SK-N-SH (cell line): ENCODE measurements at regions not wholly inside any gene's neighbourhood (a gene's known extent, or its start where the extent isn't known, plus 50 kb on each side); places are given as distances from the start of the nearest gene placed in this dataset.

ENCODE experiments used
- CTCF ChIA-PET: fragments of 300-600, 350-600 bp; formaldehyde crosslinking; extraction: SDS; loops from one replicate; lab custom pipeline; 2021; lab: Yijun Ruan, JAX
- POLR2A ChIA-PET: fragments of 350-600 bp; sonication (Branson Sonifier 250); formaldehyde crosslinking; extraction: SDS; loops from one replicate; lab custom pipeline; 2020; ENCODE audit warnings: antibody characterized with exemption, inconsistent platforms; lab: Yijun Ruan, JAX
- DNase-seq: peaks from one replicate; pipeline ENCODE4 v3.0.0; 2012
- H2AFZ ChIP-seq: fragments of 200-600 bp; sonication (generic); 2 replicates; pipeline ENCODE4 v1.8.1; 2016; ENCODE audit warnings: antibody characterized with exemption, mild to moderate bottlenecking, low read depth
- H3F3A ChIP-seq: fragments of 200-600 bp; sonication (generic); replicated peaks from 2 replicates; pipeline ENCODE3; 2016; ENCODE audit warnings: antibody characterized with exemption, mild to moderate bottlenecking; ENCODE audit not compliant: insufficient read depth
- H3K27ac ChIP-seq, 2 experiments: fragments of 200-500 bp in 1 of 2; fragments of 200-600 bp in 1 of 2; sonication (Bioruptor generic) in 1 of 2; sonication (generic), shearing (Covaris generic) in 1 of 2; 2 replicates each; pipeline versions ENCODE4 v1.5.1 to v1.6.1; 2014 to 2016; ENCODE audit warnings: low read depth in 2 of 2, inconsistent platforms in 1 of 2, low read length in 1 of 2, mild to moderate bottlenecking in 1 of 2, mixed read lengths in 1 of 2
- H3K27me3 ChIP-seq: fragments of 200-600 bp; sonication (generic), shearing (Covaris generic); 2 replicates; pipeline ENCODE4 v1.6.1; 2016; ENCODE audit warnings: mixed run types; ENCODE audit not compliant: insufficient read depth
- H3K36me3 ChIP-seq, 2 experiments: fragments of 200-500 bp in 1 of 2; fragments of 200-600 bp in 1 of 2; sonication (Bioruptor generic) in 1 of 2; sonication (generic) in 1 of 2; replicated peaks in 1 of 2; 2 replicates each; pipeline versions ENCODE3 to v1.5.1; 2014 to 2016; ENCODE audit warnings: low read length in 1 of 2, mild to moderate bottlenecking in 1 of 2; ENCODE audit not compliant: insufficient read depth in 2 of 2, control insufficient read depth in 1 of 2
- H3K4me1 ChIP-seq, 2 experiments: fragments of 200-500 bp in 1 of 2; fragments of 200-600 bp in 1 of 2; sonication (Bioruptor generic) in 1 of 2; sonication (generic), shearing (Covaris generic) in 1 of 2; 2 replicates each; pipeline versions ENCODE4 v1.5.1 to v1.6.1; 2014 to 2016; ENCODE audit warnings: low read depth in 1 of 2, low read length in 1 of 2, mixed run types in 1 of 2; ENCODE audit not compliant: insufficient read depth in 2 of 2, control insufficient read depth in 1 of 2
- H3K4me2 ChIP-seq: fragments of 200-600 bp; sonication (generic), shearing (Covaris generic); 2 replicates; pipeline ENCODE4 v1.6.1; 2017; ENCODE audit warnings: mixed run types
- H3K4me3 ChIP-seq, 2 experiments: fragments of 200-500 bp in 1 of 2; fragments of 200-600 bp in 1 of 2; sonication (Bioruptor generic) in 1 of 2; sonication (generic), shearing (Covaris generic) in 1 of 2; 2 replicates each; pipeline versions ENCODE4 v1.5.1 to v1.8.1; 2014 to 2016; ENCODE audit warnings: low read depth in 2 of 2, inconsistent platforms in 1 of 2, low read length in 1 of 2, mild to moderate bottlenecking in 1 of 2, mixed read lengths in 1 of 2, moderate library complexity in 1 of 2
- H3K79me2 ChIP-seq: fragments of 200-600 bp; sonication (generic); 2 replicates; pipeline ENCODE4 v1.8.1; 2017; ENCODE audit warnings: mild to moderate bottlenecking; ENCODE audit not compliant: insufficient read depth
- H3K9ac ChIP-seq: fragments of 200-600 bp; sonication (generic); 2 replicates; pipeline ENCODE4 v1.6.1; 2017; ENCODE audit warnings: mixed run types
- H3K9me2 ChIP-seq: fragments of 200-600 bp; sonication (generic); 2 replicates; pipeline ENCODE4 v1.6.1; 2017; ENCODE audit warnings: mixed run types
- H3K9me3 ChIP-seq: fragments of 200-600 bp; sonication (generic); 2 replicates; pipeline ENCODE4 v1.6.1; 2017; ENCODE audit warnings: mixed run types, mild to moderate bottlenecking, moderate library complexity
- H4K20me1 ChIP-seq: fragments of 200-600 bp; sonication (generic); 2 replicates; pipeline ENCODE4 v1.6.1; 2017; ENCODE audit warnings: mild to moderate bottlenecking, mixed run types; ENCODE audit not compliant: insufficient read depth
- ELF1 ChIP-seq: IDR thresholded peaks from 2 replicates; pipeline ENCODE4 v1.4.0; 2012
- FOXM1 ChIP-seq: IDR thresholded peaks from 2 replicates; pipeline ENCODE4 v1.4.0; 2012; ENCODE audit warnings: low read depth, mild to moderate bottlenecking
- GATA2 ChIP-seq: sonication (generic); formaldehyde crosslinking; IDR thresholded peaks from 2 replicates; pipeline ENCODE4 v1.5.0; 2020; ENCODE audit warnings: mild to moderate bottlenecking, missing genetic modification reagents
- IRF3 ChIP-seq: fragments of 150-350 bp; IDR thresholded peaks from 2 replicates; pipeline ENCODE4 v1.6.1; 2016; ENCODE audit warnings: mild to moderate bottlenecking, low read depth, low read length
- JUND ChIP-seq: IDR thresholded peaks from 2 replicates; pipeline ENCODE4 v1.4.0; 2012
- NFIC ChIP-seq: IDR thresholded peaks from 2 replicates; pipeline ENCODE4 v1.4.0; 2012; ENCODE audit warnings: borderline replicate concordance
- POLR2AphosphoS5 ChIP-seq: IDR thresholded peaks from 2 replicates; pipeline ENCODE4 v1.6.1; 2012; ENCODE audit warnings: low read depth, low read length
- REST ChIP-seq: IDR thresholded peaks from 2 replicates; pipeline ENCODE4 v1.6.1; 2012; ENCODE audit warnings: mild to moderate bottlenecking, low read depth, low read length, moderate library complexity
- USF1 ChIP-seq: IDR thresholded peaks from 2 replicates; pipeline ENCODE4 v1.4.0; 2012; ENCODE audit warnings: low read depth, borderline replicate concordance
- USF2 ChIP-seq: fragments of 150-350 bp; IDR thresholded peaks from 2 replicates; pipeline ENCODE4 v1.6.1; 2017; ENCODE audit warnings: antibody characterized with exemption, low read length, low read depth, borderline replicate concordance
- YY1 ChIP-seq: IDR thresholded peaks from 2 replicates; pipeline ENCODE4 v1.4.0; 2012; ENCODE audit warnings: low read depth, mild to moderate bottlenecking
- ZBTB33 ChIP-seq: IDR thresholded peaks from 2 replicates; pipeline ENCODE4 v1.4.0; 2012; ENCODE audit warnings: low read depth, borderline replicate concordance
- WGBS: methylation state at CpG from one replicate; pipeline ENCODE4 v1.1.6; 2017; ENCODE audit warnings: low lambda C conversion rate; 5-methylcytosine and 5-hydroxymethylcytosine counted together

GRCh38 chr2:187854801-187855200 lies 300.6 kb upstream of the TFPI start:
- Histone ChIP-seq H3K4me1 (peaks cover 5 to 8% of the 10 kb centered on the region in 2 experiments; a peak in 2 of 4 replicates), H3K9me2 (no peaks in the 10 kb centered on the region), H3K9me3 (no peaks in the 10 kb centered on the region), H3K4me3 (no peak overlapping the region), H3K27ac (no peak overlapping the region), H3K4me2 (no peak overlapping the region), H4K20me1 (no peaks in the 10 kb centered on the region), H2AFZ (no peak overlapping the region), H3K79me2 (no peaks in the 10 kb centered on the region), H3F3A (no peaks in the 10 kb centered on the region), H3K27me3 (no peaks in the 10 kb centered on the region), H3K9ac (no peak overlapping the region), H3K36me3 (no peaks in the 10 kb centered on the region)
- ChIA-PET CTCF (interaction anchor here (0.8 to 1.1 kb wide), 3 partner anchors 10 to 439 kb away, joined by 3 read pairs; no protein-coding TSS in a partner anchor), POLR2A (no interaction called here)
- DNase-seq, result no peak
- no peak for TF ChIP-seq ZBTB33
- TF ChIP-seq POLR2AphosphoS5, result no peak
- TF ChIP-seq YY1, result no peak
- TF ChIP-seq IRF3, result no peak
- TF ChIP-seq ELF1, result no peak
- no peak for TF ChIP-seq FOXM1
- no peak for TF ChIP-seq GATA2 (CRISPR knock-in tag)

- Histone ChIP-seq H3K4me3 (no peak overlapping the region), H2AFZ (no peak overlapping the region), H3K27ac (no peak overlapping the region), H3K4me2 (no peak overlapping the region), H3K9me3 (no peaks in the 10 kb centered on the region), H3K9me2 (no peaks in the 10 kb centered on the region), H3K4me1 (peaks cover 5 to 6% of the 10 kb centered on the region in 2 experiments; a peak in 2 of 4 replicates), H3K79me2 (no peaks in the 10 kb centered on the region), H3K27me3 (no peaks in the 10 kb centered on the region), H3K9ac (no peak overlapping the region), H4K20me1 (no peaks in the 10 kb centered on the region), H3K36me3 (no peaks in the 10 kb centered on the region), H3F3A (no peaks in the 10 kb centered on the region)
- ChIA-PET POLR2A (no interaction called here), CTCF (interaction anchor here (0.7 to 1.1 kb wide), 4 partner anchors 9 to 438 kb away, joined by 3 read pairs; no protein-coding TSS in a partner anchor)
- TF ChIP-seq JUND, result no peak
- TF ChIP-seq REST, result no peak
- no peak for TF ChIP-seq NFIC
- TF ChIP-seq ELF1, result no peak
- TF ChIP-seq USF2, result no peak
- no peak for TF ChIP-seq USF1
- TF ChIP-seq IRF3, result no peak
- DNase-seq, result no peak
- 86% methylated on average over 5 of the region's 5 CpGs for WGBS
Observed at GRCh38 chr2:187855689-187856088, 301.5 kb upstream of the TFPI start.
